Transverse colon (tissue), 4 donors: ENCODE measurements at regions not wholly inside any gene's neighbourhood (a gene's known extent, or its start where the extent isn't known, plus 50 kb on each side); places are given as distances from the start of the nearest gene placed in this dataset.

Source experiments
- CTCF ChIP-seq, 5 experiments: fragments of 200-600 bp in 3 of 5; fragments of 450-650 bp in 2 of 5; sonication (generic) in 3 of 5; IDR thresholded peaks; 1 replicate in 2 of 5; 2 replicates in 3 of 5; pipeline ENCODE4 v1.5.1; 2016 to 2017; ENCODE audit warnings: antibody characterized with exemption in 5 of 5, inconsistent platforms in 3 of 5, mild to moderate bottlenecking in 2 of 5, moderate library complexity in 1 of 5
- POLR2A ChIP-seq: fragments of 450-650 bp; IDR thresholded peaks from one replicate; pipeline ENCODE4 v1.6.1; 2016; ENCODE audit warnings: antibody characterized with exemption, mild to moderate bottlenecking, moderate library complexity
- POLR2AphosphoS5 ChIP-seq, 3 donors: sonication (generic); formaldehyde crosslinking; IDR thresholded peaks; one replicate each; pipeline ENCODE4 v1.6.1; 2016; ENCODE audit warnings: antibody characterized with exemption in 3 of 3

GRCh38 chr7:41917-42565 lies 150.3 kb upstream of the FAM20C start:
- TF ChIP-seq CTCF (IDR thresholded peaks at IDR 0.05) (no peak), POLR2AphosphoS5 (IDR thresholded peaks at IDR 0.05) (no peak), POLR2A (no peak)
